ENCODE measurements at regions not wholly inside any gene's neighbourhood (a gene's known extent, or its start where the extent isn't known, plus 50 kb on each side); places are given as distances from the start of the nearest gene placed in this dataset.
"Not testable (repeated sequence)": the region's sequence is repeated elsewhere in the genome, so short reads cannot be mapped to it uniquely, and the experiment has no call there.

- TF ChIP-seq EP300 (conservative IDR thresholded peaks at IDR 0.05; ENCODE audit: poor library complexity, severe bottlenecking) = no peak
These were observed 744.9 kb upstream of the MGAT4C start for GRCh38 chr12:87001102-87001501.

DNA sequence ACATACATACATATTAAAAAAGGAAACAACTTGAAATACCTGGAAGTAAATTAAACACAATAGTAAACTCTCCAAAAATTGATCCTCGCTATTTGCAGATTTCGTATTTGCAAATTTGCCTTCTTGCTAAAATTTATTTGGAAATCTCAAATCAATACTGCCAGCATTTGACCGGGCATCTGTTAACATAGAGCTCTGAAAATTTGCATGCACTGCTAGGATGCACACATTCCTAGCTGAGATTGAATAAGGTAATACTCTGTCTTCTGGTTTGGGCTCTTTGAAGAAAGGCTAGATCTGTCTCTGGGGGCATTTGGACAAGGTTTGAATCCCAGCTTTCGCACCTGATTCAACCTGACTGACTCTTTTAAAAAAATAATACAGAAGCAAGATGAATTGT is 729.1 kb upstream of the MGAT4C start:
- no peaks in the 10 kb centered on the region for H3K79me2 ChIP-seq (replicated peaks; ENCODE audit: insufficient read depth, low read length)
- H3K9ac ChIP-seq (ENCODE audit: low read length) = no peak overlapping the region
- H3K27me3 ChIP-seq (ENCODE audit: insufficient read depth, low read depth, low read length) = no peaks in the 10 kb centered on the region
- H3K36me3 ChIP-seq (ENCODE audit: insufficient read depth, low read length) = no peaks in the 10 kb centered on the region
- H4K20me1 ChIP-seq (ENCODE audit: insufficient read depth) = no peaks in the 10 kb centered on the region
- H3K4me3 ChIP-seq (ENCODE audit: low read length) = no peak overlapping the region
- no peaks in the 10 kb centered on the region for H3K9me2 ChIP-seq (ENCODE audit: insufficient read depth, low read length)
- H3K9me3 ChIP-seq (ENCODE audit: low read length) = no peaks in the 10 kb centered on the region
- H3F3A ChIP-seq (ENCODE audit: insufficient read depth, low read length, poor library complexity, severe bottlenecking) = no peaks in the 10 kb centered on the region
- H2AFZ ChIP-seq (ENCODE audit: low read depth, low read length) = no peak overlapping the region
- no peak overlapping the region for H3K4me2 ChIP-seq (ENCODE audit: low read length)
- TF ChIP-seq CTCF (IDR thresholded peaks at IDR 0.05; ENCODE audit: poor library complexity, severe bottlenecking) (no peak), SMC3 (conservative IDR thresholded peaks at IDR 0.05; ENCODE audit: poor library complexity) (no peak), EZH2 (IDR thresholded peaks at IDR 0.05; ENCODE audit: borderline replicate concordance, insufficient read depth, low read length, poor library complexity, severe bottlenecking) (no peak), POLR2AphosphoS5 (IDR thresholded peaks at IDR 0.05) (no peak), REST (IDR thresholded peaks at IDR 0.05; ENCODE audit: borderline replicate concordance) (no peak), TAF1 (IDR thresholded peaks at IDR 0.05; ENCODE audit: low read depth) (no peak), EP300 (conservative IDR thresholded peaks at IDR 0.05; ENCODE audit: poor library complexity, severe bottlenecking) (no peak), RAD21 (conservative IDR thresholded peaks at IDR 0.05) (no peak), MXI1 (conservative IDR thresholded peaks at IDR 0.05; ENCODE audit: poor library complexity, severe bottlenecking) (no peak)
- H3K27ac ChIP-seq (ENCODE audit: low read length) = no peak overlapping the region

More at GRCh38 chr12:87001102-87001501, 744.9 kb upstream of the MGAT4C start:
- no peak overlapping the region for H3K9ac ChIP-seq (ENCODE audit: low read length)
- no peaks in the 10 kb centered on the region for H4K20me1 ChIP-seq (ENCODE audit: insufficient read depth)
- no peaks in the 10 kb centered on the region for H3K27me3 ChIP-seq (ENCODE audit: insufficient read depth, low read depth, low read length)
- no peaks in the 10 kb centered on the region for H3K9me2 ChIP-seq (ENCODE audit: insufficient read depth, low read length)
- H3K4me3 ChIP-seq (ENCODE audit: low read length) = no peak overlapping the region
- H3F3A ChIP-seq (ENCODE audit: insufficient read depth, low read length, poor library complexity, severe bottlenecking) = no peaks in the 10 kb centered on the region
- H3K9me3 ChIP-seq (ENCODE audit: low read length) = peaks cover 4% of the 10 kb centered on the region
- no peak overlapping the region for H3K27ac ChIP-seq (ENCODE audit: low read length)
- no peak overlapping the region for H2AFZ ChIP-seq (ENCODE audit: low read depth, low read length)
- no peak overlapping the region for H3K4me2 ChIP-seq (ENCODE audit: low read length)
- H3K36me3 ChIP-seq (ENCODE audit: insufficient read depth, low read length) = no peaks in the 10 kb centered on the region
- no peaks in the 10 kb centered on the region for H3K79me2 ChIP-seq (replicated peaks; ENCODE audit: insufficient read depth, low read length)

DNA sequence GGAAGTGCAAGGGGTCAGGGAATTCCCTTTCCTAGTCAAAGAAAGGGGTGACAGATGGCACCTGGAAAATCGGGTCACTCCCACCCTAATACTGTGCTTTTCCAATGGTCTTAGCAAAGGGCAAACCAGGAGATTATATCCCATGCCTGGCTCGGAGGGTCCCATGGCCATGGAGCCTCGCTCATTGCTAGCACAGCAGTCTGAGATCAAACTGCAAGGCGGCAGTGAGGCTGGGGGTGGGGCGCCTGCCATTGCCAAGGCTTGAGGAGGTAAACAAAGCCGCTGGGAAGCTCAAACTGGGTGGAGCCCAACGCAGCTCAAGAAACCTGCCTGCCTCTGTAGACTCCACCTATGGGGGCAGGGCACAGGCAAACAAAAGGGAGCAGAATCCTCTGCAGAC is 714.4 kb upstream of the MGAT4C start:
- H3K9me3 ChIP-seq (ENCODE audit: low read length); H3K36me3 ChIP-seq (ENCODE audit: insufficient read depth, low read length); H3K27me3 ChIP-seq (ENCODE audit: insufficient read depth, low read depth, low read length); H3K4me3 ChIP-seq (ENCODE audit: low read length); H4K20me1 ChIP-seq (ENCODE audit: insufficient read depth); H3F3A ChIP-seq (ENCODE audit: insufficient read depth, low read length, poor library complexity, severe bottlenecking); H3K79me2 ChIP-seq (replicated peaks; ENCODE audit: insufficient read depth, low read length); H3K4me2 ChIP-seq (ENCODE audit: low read length); H3K27ac ChIP-seq (ENCODE audit: low read length); H2AFZ ChIP-seq (ENCODE audit: low read depth, low read length); H3K9ac ChIP-seq (ENCODE audit: low read length); H3K9me2 ChIP-seq (ENCODE audit: insufficient read depth, low read length): not testable (repeated sequence)

Data from neural cell (in vitro differentiated cells).